WTC11 (cell line): ENCODE measurements at regions not wholly inside any gene's neighbourhood (a gene's known extent, or its start where the extent isn't known, plus 50 kb on each side); places are given as distances from the start of the nearest gene placed in this dataset.

Experiments
- AFF4 ChIP-seq: sonication (generic); formaldehyde crosslinking; IDR thresholded peaks from 2 replicates; pipeline ENCODE4 v1.8.1; 2023; ENCODE audit warnings: mild to moderate bottlenecking, missing genetic modification reagents, borderline replicate concordance
- ATF3 ChIP-seq: sonication (generic); formaldehyde crosslinking; conservative IDR thresholded peaks from 2 replicates; pipeline ENCODE4 v1.8.1; 2022; ENCODE audit warnings: mild to moderate bottlenecking, missing genetic modification reagents
- CTCF ChIP-seq: fragments of 200-600 bp; IDR thresholded peaks from 2 replicates; pipeline ENCODE4 v1.8.0; 2022; ENCODE audit warnings: antibody characterized with exemption
- IRF1 ChIP-seq: sonication (generic); formaldehyde crosslinking; IDR thresholded peaks from 2 replicates; pipeline ENCODE4 v1.8.0; 2023; ENCODE audit warnings: missing genetic modification reagents
- TEAD4 ChIP-seq: sonication (generic); formaldehyde crosslinking; IDR thresholded peaks from 2 replicates; pipeline ENCODE4 v1.8.0; 2022; ENCODE audit warnings: mild to moderate bottlenecking, missing genetic modification reagents
- ZNF121 ChIP-seq: sonication (generic); formaldehyde crosslinking; IDR thresholded peaks from 2 replicates; pipeline ENCODE4 v1.8.0; 2023; ENCODE audit warnings: missing genetic modification reagents

GRCh38 chr14:23899788-23900187 is 53.8 kb upstream of the DHRS4 start:
- TF ChIP-seq TEAD4 (CRISPR knock-in tag) (no peak), CTCF (no peak), ZNF121 (CRISPR knock-in tag) (no peak), ATF3 (no peak), AFF4 (CRISPR knock-in tag) (no peak), IRF1 (CRISPR knock-in tag) (no peak)
